ENCODE measurements at regions not wholly inside any gene's neighbourhood (a gene's known extent, or its start where the extent isn't known, plus 50 kb on each side); places are given as distances from the start of the nearest gene placed in this dataset.

- peaks cover 15 to 16% of the 10 kb centered on the region in 2 experiments for H3K4me1 Mint-ChIP-seq
- Histone ChIP-seq H3K27me3 (ENCODE audit: insufficient read depth, low read length) (no peaks in the 10 kb centered on the region; the same call in 1 of the 2 replicates), H2AK5ac (ENCODE audit: insufficient read length, low read length) (no peak overlapping the region), H2BK12ac (ENCODE audit: insufficient read length, low read depth, low read length) (no peak overlapping the region), H3K14ac (ENCODE audit: insufficient read depth, low read length) (no peak overlapping the region), H3K79me2 (ENCODE audit: insufficient read depth, low read length) (no peaks in the 10 kb centered on the region), H3K79me1 (ENCODE audit: insufficient read depth, low read depth, low read length, poor library complexity, severe bottlenecking) (no peaks in the 10 kb centered on the region), H4K5ac (ENCODE audit: insufficient read length, low read depth, low read length) (no peak overlapping the region), H3K23ac (ENCODE audit: insufficient read length, low read depth, low read length) (no peak overlapping the region), H4K8ac (replicated peaks; ENCODE audit: insufficient read length, low read depth, low read length) (no peak overlapping the region), H3T11ph (ENCODE audit: low read length) (no peak overlapping the region), H2BK120ac (ENCODE audit: low read depth, low read length, poor library complexity, severe bottlenecking) (no peak overlapping the region), H2AFZ (ENCODE audit: low read length) (no peak overlapping the region), H3K18ac (ENCODE audit: insufficient read length, low read depth, low read length) (no peak overlapping the region), H3K9ac (ENCODE audit: extremely low read depth, insufficient read length, low read length) (no peak overlapping the region), H4K20me1 (ENCODE audit: control insufficient read depth, insufficient read depth, insufficient read length) (no peaks in the 10 kb centered on the region), H2BK15ac (ENCODE audit: low read depth, low read length) (no peak overlapping the region), H3K4me1 (ENCODE audit: insufficient read depth, low read length) (0 out of 2 replicates have a peak, but pooled peaks cover 2% of the 10 kb centered on the region), H3K4ac (ENCODE audit: low read depth, low read length) (no peak overlapping the region), H3K4me2 (ENCODE audit: insufficient read depth, insufficient read length, low read length) (no peak overlapping the region), H4K91ac (ENCODE audit: insufficient read length, low read depth, low read length) (no peak overlapping the region), H2BK5ac (ENCODE audit: insufficient read length, low read length) (no peak overlapping the region), H3K9me3 (ENCODE audit: control insufficient read depth, low read depth, low read length) (peaks cover 6% of the 10 kb centered on the region), H3K27ac (ENCODE audit: insufficient read length, low read depth, low read length) (no peak overlapping the region), H3K23me2 (ENCODE audit: insufficient read length, low read depth, low read length, poor library complexity, severe bottlenecking) (no peaks in the 10 kb centered on the region), H3K56ac (ENCODE audit: insufficient read length, low read depth, low read length) (no peak overlapping the region), H2BK20ac (ENCODE audit: low read depth, low read length, poor library complexity, severe bottlenecking) (no peak overlapping the region)
- H3K27me3 Mint-ChIP-seq (ENCODE audit: low read depth) = peaks cover 1% of the 10 kb centered on the region
- H3K4me3 Mint-ChIP-seq = no peak overlapping the region
- H3K36me3 Mint-ChIP-seq (ENCODE audit: insufficient read depth in 1 of 3, low read depth in 3 of 3) = peaks cover 0 to 7% (median 0%) of the 10 kb centered on the region in 3 experiments; a peak in 3 of 7 replicates
- no CpG with 5 or more reads among the region's 3 CpGs for WGBS (ENCODE audit: extremely low coverage, insufficient read length, low lambda C conversion rate)
- TF ChIP-seq CTCF (conservative IDR thresholded peaks at IDR 0.05) = no peak
- no peak for DNase-seq
- H3K27ac Mint-ChIP-seq = no peak overlapping the region
- H3K9me3 Mint-ChIP-seq = peaks cover 8 to 18% of the 10 kb centered on the region in 2 experiments
Measured at GRCh38 chr11:130652671-130653335, 204.4 kb downstream of the ADAMTS15 start.

All from H9 (cell line).